MM.1S (cell line): ENCODE measurements at regions not wholly inside any gene's neighbourhood (a gene's known extent, or its start where the extent isn't known, plus 50 kb on each side); places are given as distances from the start of the nearest gene placed in this dataset.

ENCODE experiments used
- DNase-seq: peaks from one replicate; pipeline ENCODE4 v3.0.0-alpha.2; 2015
- H2AFZ ChIP-seq: fragments of 300-600 bp; sonication (generic); 2 replicates; pipeline ENCODE4 v1.6.0; 2016; ENCODE audit warnings: antibody characterized with exemption, low read length
- H3F3A ChIP-seq: fragments of 300-600 bp; sonication (generic); 2 replicates; pipeline ENCODE4 v1.6.1; 2016; ENCODE audit warnings: mild to moderate bottlenecking, antibody characterized with exemption, low read length, moderate library complexity, mixed read lengths; ENCODE audit not compliant: insufficient read depth
- H3K27ac ChIP-seq: fragments of 300-600 bp; sonication (generic); 2 replicates; pipeline ENCODE4 v1.5.1; 2016; ENCODE audit warnings: mild to moderate bottlenecking, low read length
- H3K27me3 ChIP-seq: fragments of 300-600 bp; sonication (generic); replicated peaks from 2 replicates; pipeline ENCODE4 v1.6.0; 2016; ENCODE audit warnings: low read length; ENCODE audit not compliant: insufficient read depth
- H3K36me3 ChIP-seq: fragments of 300-600 bp; sonication (generic); replicated peaks from 2 replicates; pipeline ENCODE4 v1.6.1; 2016; ENCODE audit warnings: mild to moderate bottlenecking, low read length, mixed read lengths; ENCODE audit not compliant: insufficient read depth
- H3K4me1 ChIP-seq: fragments of 300-600 bp; sonication (generic); 2 replicates; pipeline ENCODE4 v1.6.1; 2016; ENCODE audit warnings: low read length, mixed read lengths
- H3K4me2 ChIP-seq: fragments of 300-600 bp; sonication (generic); 2 replicates; pipeline ENCODE4 v1.6.0; 2016; ENCODE audit warnings: low read depth, low read length
- H3K4me3 ChIP-seq: fragments of 300-600 bp; sonication (generic); 2 replicates; pipeline ENCODE4 v1.5.1; 2016; ENCODE audit warnings: low read length, mixed read lengths
- H3K79me2 ChIP-seq: fragments of 300-600 bp; sonication (generic); 2 replicates; pipeline ENCODE4 v1.6.1; 2016; ENCODE audit warnings: mixed run types, low read length, mixed read lengths
- H3K9ac ChIP-seq: fragments of 300-600 bp; sonication (generic); 2 replicates; pipeline ENCODE4 v1.6.1; 2016; ENCODE audit warnings: low read length, mixed read lengths
- H3K9me2 ChIP-seq: fragments of 300-600 bp; sonication (generic); replicated peaks from 2 replicates; pipeline ENCODE4 v1.6.1; 2016; ENCODE audit warnings: mild to moderate bottlenecking, low read length, mixed read lengths; ENCODE audit not compliant: insufficient read depth
- H3K9me3 ChIP-seq: fragments of 300-600 bp; sonication (generic); replicated peaks from 2 replicates; pipeline ENCODE4 v1.6.1; 2016; ENCODE audit warnings: mild to moderate bottlenecking, low read length, mixed read lengths; ENCODE audit not compliant: insufficient read depth
- H4K20me1 ChIP-seq: fragments of 300-600 bp; sonication (generic); 2 replicates; pipeline ENCODE4 v1.6.1; 2016; ENCODE audit warnings: mild to moderate bottlenecking, low read length, moderate library complexity, mixed read lengths; ENCODE audit not compliant: insufficient read depth
- CTCF ChIP-seq: fragments of 300-600 bp; sonication (generic); IDR thresholded peaks from 2 replicates; pipeline ENCODE4 v1.5.1; 2016; ENCODE audit warnings: antibody characterized with exemption, low read length, mixed read lengths
- EZH2 ChIP-seq: fragments of 300-600 bp; sonication (generic); optimal IDR thresholded peaks from 2 replicates; pipeline ENCODE3; 2017; ENCODE audit warnings: low read depth, mild to moderate bottlenecking, antibody characterized with exemption, low read length, mixed read lengths
- EZH2phosphoT487 ChIP-seq: fragments of 300-600 bp; sonication (generic); IDR thresholded peaks from 2 replicates; pipeline ENCODE4 v1.6.1; 2018; ENCODE audit warnings: antibody characterized with exemption, low read length

DNA sequence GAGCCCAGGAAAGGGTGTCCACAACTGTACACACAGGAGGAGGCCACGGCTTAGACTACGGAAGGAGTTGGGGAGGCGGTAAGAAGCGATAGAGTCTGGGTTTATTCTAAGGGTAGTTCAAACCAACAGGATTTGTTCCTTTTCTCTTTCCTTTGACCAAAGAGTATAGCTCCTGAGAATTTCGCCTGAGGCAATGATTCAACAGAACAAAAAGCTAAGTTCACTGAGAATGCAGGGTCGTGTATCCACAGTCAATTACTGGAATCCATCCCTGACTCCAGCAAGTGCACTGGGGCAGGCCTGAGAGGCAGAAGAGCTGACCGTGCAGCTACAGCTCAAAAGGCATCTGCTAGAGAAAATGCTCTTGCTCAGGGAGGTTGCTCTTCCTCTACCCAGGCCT is 140.9 kb downstream of the TFCP2L1 start:
- H2AFZ ChIP-seq, result no peak overlapping the region
- TF ChIP-seq EZH2, result no peak
- TF ChIP-seq EZH2phosphoT487, result no peak
- no peak for TF ChIP-seq CTCF

GRCh38 chr2:121146630-121147029 is 138.4 kb downstream of the TFCP2L1 start:
- Histone ChIP-seq H3K27ac (no peak overlapping the region), H3K79me2 (no peaks in the 10 kb centered on the region), H3K4me2 (no peak overlapping the region), H2AFZ (no peak overlapping the region), H3K9me3 (no peaks in the 10 kb centered on the region), H3K36me3 (no peaks in the 10 kb centered on the region), H3K4me3 (no peak overlapping the region), H3K27me3 (no peaks in the 10 kb centered on the region), H4K20me1 (no peaks in the 10 kb centered on the region), H3F3A (no peaks in the 10 kb centered on the region), H3K4me1 (no peaks in the 10 kb centered on the region), H3K9me2 (no peaks in the 10 kb centered on the region), H3K9ac (no peak overlapping the region)
- no peak for TF ChIP-seq CTCF
- no peak for TF ChIP-seq EZH2phosphoT487
- TF ChIP-seq EZH2, result no peak
- DNase-seq, result no peak

More for the DNA sequence above, 140.9 kb downstream of the TFCP2L1 start:
- Histone ChIP-seq H4K20me1 (no peaks in the 10 kb centered on the region), H3K27me3 (no peaks in the 10 kb centered on the region), H3K4me3 (no peak overlapping the region), H3F3A (no peaks in the 10 kb centered on the region), H3K36me3 (no peaks in the 10 kb centered on the region), H3K27ac (no peak overlapping the region), H3K4me2 (no peak overlapping the region), H3K9ac (no peak overlapping the region), H3K9me3 (no peaks in the 10 kb centered on the region), H3K79me2 (no peaks in the 10 kb centered on the region), H3K9me2 (no peaks in the 10 kb centered on the region), H3K4me1 (no peaks in the 10 kb centered on the region)
- no peak for DNase-seq

- H4K20me1 ChIP-seq, result no peaks in the 10 kb centered on the region
- H3K4me3 ChIP-seq, result no peak overlapping the region
- H3K4me1 ChIP-seq, result no peaks in the 10 kb centered on the region
- no peaks in the 10 kb centered on the region for H3K79me2 ChIP-seq
- no peak for TF ChIP-seq EZH2phosphoT487
- TF ChIP-seq EZH2, result no peak
- TF ChIP-seq CTCF, result no peak
- no peaks in the 10 kb centered on the region for H3K9me3 ChIP-seq
- H3K27ac ChIP-seq, result no peak overlapping the region
- H3K9me2 ChIP-seq, result no peaks in the 10 kb centered on the region
- no peak overlapping the region for H3K4me2 ChIP-seq
- H3K36me3 ChIP-seq, result no peaks in the 10 kb centered on the region
- no peaks in the 10 kb centered on the region for H3F3A ChIP-seq
- H2AFZ ChIP-seq, result no peak overlapping the region
- no peaks in the 10 kb centered on the region for H3K27me3 ChIP-seq
- no peak overlapping the region for H3K9ac ChIP-seq
- no peak for DNase-seq
Observed at GRCh38 chr2:121147766-121148165, 137.2 kb downstream of the TFCP2L1 start.

DNA sequence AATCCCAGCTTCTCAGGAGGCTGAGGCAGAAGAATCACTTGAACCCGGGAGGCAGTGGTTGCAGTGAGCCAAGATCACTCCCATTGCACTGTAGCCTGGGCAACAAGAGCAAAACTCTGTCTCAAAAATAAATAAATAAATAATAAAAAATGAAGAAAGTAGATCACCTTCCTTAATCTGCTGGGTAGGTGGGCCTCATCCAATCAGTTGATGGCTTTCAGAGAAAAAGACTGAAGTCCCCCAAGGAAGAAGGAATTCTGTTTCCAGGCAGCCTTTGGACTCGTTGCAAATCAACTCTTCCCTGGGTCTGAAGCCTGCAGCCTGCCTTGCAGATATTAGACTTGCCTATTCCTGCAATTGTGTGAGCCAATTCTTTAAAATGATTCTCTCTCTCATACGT is 136.5 kb downstream of the TFCP2L1 start:
- H2AFZ ChIP-seq, result no peak overlapping the region
- no peaks in the 10 kb centered on the region for H3K79me2 ChIP-seq
- H3F3A ChIP-seq, result no peaks in the 10 kb centered on the region
- no peak overlapping the region for H3K27ac ChIP-seq
- H3K4me2 ChIP-seq, result no peak overlapping the region
- TF ChIP-seq CTCF (no peak), EZH2phosphoT487 (no peak), EZH2 (no peak)
- H3K4me3 ChIP-seq, result no peak overlapping the region
- H3K9ac ChIP-seq, result no peak overlapping the region
- H3K27me3 ChIP-seq, result no peaks in the 10 kb centered on the region
- H3K36me3 ChIP-seq, result no peaks in the 10 kb centered on the region
- DNase-seq, result no peak
- no peaks in the 10 kb centered on the region for H3K9me3 ChIP-seq
- no peaks in the 10 kb centered on the region for H3K9me2 ChIP-seq
- H4K20me1 ChIP-seq, result no peaks in the 10 kb centered on the region
- H3K4me1 ChIP-seq, result no peaks in the 10 kb centered on the region
